ENCODE measurements at regions not wholly inside any gene's neighbourhood (a gene's known extent, or its start where the extent isn't known, plus 50 kb on each side); places are given as distances from the start of the nearest gene placed in this dataset.

GRCh38 chr10:95121904-95122303, 52.6 kb upstream of the CYP2C8 start:
- TF ChIP-seq JUN (IDR thresholded peaks at IDR 0.05) (no peak), POLR2AphosphoS2 (conservative IDR thresholded peaks at IDR 0.05; ENCODE audit: low read length) (no peak), BHLHE40 (IDR thresholded peaks at IDR 0.05; ENCODE audit: low read depth, low read length) (no peak), RFX5 (IDR thresholded peaks at IDR 0.05) (no peak), CBX2 (IDR thresholded peaks at IDR 0.05; ENCODE audit: borderline replicate concordance, low read depth) (no peak), CHD2 (IDR thresholded peaks at IDR 0.05; ENCODE audit: low read length, partially characterized antibody) (no peak)
- TF ChIP-seq, protein P1, sequence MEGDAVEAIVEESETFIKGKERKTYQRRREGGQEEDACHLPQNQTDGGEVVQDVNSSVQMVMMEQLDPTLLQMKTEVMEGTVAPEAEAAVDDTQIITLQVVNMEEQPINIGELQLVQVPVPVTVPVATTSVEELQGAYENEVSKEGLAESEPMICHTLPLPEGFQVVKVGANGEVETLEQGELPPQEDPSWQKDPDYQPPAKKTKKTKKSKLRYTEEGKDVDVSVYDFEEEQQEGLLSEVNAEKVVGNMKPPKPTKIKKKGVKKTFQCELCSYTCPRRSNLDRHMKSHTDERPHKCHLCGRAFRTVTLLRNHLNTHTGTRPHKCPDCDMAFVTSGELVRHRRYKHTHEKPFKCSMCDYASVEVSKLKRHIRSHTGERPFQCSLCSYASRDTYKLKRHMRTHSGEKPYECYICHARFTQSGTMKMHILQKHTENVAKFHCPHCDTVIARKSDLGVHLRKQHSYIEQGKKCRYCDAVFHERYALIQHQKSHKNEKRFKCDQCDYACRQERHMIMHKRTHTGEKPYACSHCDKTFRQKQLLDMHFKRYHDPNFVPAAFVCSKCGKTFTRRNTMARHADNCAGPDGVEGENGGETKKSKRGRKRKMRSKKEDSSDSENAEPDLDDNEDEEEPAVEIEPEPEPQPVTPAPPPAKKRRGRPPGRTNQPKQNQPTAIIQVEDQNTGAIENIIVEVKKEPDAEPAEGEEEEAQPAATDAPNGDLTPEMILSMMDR (IDR thresholded peaks at IDR 0.05), result no peak

All from A549 (cell line).